ENCODE measurements at regions not wholly inside any gene's neighbourhood (a gene's known extent, or its start where the extent isn't known, plus 50 kb on each side); places are given as distances from the start of the nearest gene placed in this dataset.

DNA sequence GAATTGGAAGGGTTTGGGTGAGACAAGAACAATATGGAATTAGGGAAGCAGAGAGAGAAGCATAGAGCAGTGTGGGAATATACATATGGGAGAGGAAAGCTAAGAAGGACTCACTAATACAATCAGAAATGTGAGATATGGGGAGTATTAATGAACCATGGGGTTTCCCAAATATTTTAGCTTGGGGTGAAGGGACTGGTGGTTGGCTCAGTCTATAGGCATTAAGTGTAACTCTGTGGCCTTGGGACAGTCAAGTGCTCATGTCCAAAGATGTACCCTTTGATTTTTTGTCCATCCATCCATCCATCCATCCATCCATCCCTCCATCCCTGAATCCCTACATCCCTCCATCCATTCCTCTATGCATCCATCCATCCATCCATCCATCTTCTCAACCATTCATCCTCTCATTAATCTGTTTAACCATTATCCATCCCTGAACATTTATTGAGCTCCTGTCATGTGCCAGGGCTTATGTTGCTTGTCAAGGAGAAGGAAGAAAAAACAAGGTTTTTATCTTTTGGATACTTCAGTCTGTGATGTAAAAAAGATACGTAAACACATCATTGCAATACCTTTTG is 263.4 kb upstream of the CHD6 start:
- DNase-seq (ENCODE audit: low spot score) = no peak

GRCh38 chr20:41879123-41879522 is 260.9 kb upstream of the CHD6 start:
- DNase-seq (ENCODE audit: low spot score) = no peak

- no peak for DNase-seq (ENCODE audit: low spot score)
These were observed 259.7 kb upstream of the CHD6 start for GRCh38 chr20:41877911-41878310.

DNA sequence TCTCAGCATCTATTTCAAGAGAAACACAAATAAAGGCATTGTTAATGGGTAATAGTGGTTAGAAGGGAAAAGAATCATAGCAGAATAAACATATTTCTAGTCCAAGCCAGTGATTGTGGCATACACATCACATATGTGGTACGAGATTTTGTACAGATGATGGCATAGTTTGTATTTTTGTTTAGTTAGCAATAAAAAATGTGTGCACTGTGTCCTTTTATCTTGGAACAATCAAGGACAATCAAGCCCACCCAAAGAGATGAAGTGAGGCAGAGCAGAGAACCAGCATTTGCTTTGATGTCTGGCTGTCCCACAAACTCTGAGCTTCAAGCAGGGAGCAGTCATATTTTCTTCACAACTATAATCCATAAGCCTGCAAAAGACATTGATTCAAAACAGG is 256.5 kb upstream of the CHD6 start:
- DNase-seq (ENCODE audit: low spot score) = no peak

- DNase-seq (ENCODE audit: low spot score) = no peak
These were observed 254.8 kb upstream of the CHD6 start for GRCh38 chr20:41872930-41873329.

GRCh38 chr20:41870869-41871462 is 252.8 kb upstream of the CHD6 start:
- no peak for DNase-seq (ENCODE audit: low spot score)

DNA sequence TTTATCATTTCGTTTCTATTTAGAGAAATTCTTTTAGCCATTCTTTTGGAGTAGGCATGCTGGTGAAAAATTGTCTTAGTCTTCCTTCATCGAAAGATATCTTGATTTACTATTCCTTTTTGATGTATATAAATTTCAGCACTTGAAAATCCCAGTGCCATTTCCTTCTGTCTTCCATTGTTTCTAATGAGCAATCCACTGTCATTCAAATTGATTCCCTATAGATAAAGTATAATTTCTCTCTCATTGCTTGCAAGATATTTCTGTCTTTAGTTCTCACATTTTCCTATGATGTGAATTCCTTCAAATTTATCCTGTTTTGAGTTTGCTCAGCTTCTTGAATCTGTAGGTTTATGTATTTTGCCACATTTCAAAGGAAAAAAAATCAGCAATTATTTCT is 251.1 kb upstream of the CHD6 start:
- DNase-seq (ENCODE audit: low spot score) = no peak

DNA sequence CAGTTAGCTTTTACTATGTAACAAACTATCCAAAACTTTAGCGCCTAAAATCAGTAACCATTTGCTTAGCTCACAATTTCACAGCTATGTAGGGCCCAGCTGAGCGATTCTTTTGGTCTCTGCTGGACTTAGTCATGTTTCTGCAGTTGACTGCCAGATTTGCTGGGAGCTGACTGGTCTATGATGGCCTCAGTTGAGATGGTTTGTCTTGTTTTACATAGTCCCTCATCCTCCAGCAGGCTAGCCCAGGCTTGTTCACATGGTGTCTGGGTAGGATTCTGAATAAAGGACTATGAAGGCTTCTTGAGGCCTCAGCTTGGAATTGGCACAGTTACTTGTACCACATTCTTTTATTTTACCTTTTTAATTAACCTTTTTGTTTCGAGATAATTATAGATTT is 247.8 kb upstream of the CHD6 start:
- no peak for DNase-seq (ENCODE audit: low spot score)

DNA sequence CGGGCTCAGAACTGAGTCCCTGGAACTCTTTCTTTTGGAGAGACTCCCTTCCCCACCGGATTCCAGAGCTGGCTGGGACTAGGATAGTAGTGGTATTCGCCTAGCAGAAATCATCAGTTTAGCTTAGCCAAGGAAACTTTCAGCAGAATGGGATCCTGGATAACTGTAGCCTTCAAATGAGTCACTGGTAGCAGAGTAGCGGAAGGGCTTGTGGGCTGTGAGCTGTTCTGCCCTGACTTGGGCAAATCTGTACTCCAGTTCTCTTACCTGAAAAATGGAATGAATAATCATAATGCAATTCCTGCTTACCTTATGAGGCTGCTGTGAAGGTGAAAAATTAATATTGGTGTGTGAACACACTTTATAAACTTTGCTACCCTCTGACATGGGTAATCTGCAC is 244.3 kb upstream of the CHD6 start:
- no peak for DNase-seq (ENCODE audit: low spot score)

GRCh38 chr20:41861772-41862422 is 243.7 kb upstream of the CHD6 start:
- DNase-seq (ENCODE audit: low spot score) = no peak

DNA sequence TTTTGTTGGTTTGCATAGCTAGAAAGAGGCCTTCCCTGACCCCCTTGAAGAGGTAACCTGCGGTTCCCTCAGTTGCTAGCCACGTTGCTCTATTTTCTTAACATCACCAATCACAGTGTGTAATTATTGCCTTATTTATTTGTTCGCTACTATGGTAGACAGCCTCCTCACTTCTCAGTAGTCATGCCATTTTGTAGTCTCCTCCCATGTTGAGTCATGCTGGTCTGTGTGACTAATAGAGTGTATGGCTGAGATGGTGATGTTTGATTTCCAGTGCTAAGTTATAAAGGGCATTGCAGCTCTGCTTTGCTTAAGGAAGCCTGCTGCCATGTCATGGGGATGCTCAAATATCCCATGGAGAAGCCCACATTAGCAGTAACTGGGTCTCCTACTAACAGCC is 236.6 kb upstream of the CHD6 start:
- no peak for DNase-seq (ENCODE audit: low spot score)

- DNase-seq (ENCODE audit: low spot score) = no peak
These were observed 235.6 kb upstream of the CHD6 start for GRCh38 chr20:41853806-41854205.

- DNase-seq (ENCODE audit: low spot score) = no peak
These were observed 230.0 kb upstream of the CHD6 start for GRCh38 chr20:41848180-41848579.

GRCh38 chr20:41837669-41838224 is 219.6 kb upstream of the CHD6 start:
- no peak for DNase-seq (ENCODE audit: low spot score)

DNA sequence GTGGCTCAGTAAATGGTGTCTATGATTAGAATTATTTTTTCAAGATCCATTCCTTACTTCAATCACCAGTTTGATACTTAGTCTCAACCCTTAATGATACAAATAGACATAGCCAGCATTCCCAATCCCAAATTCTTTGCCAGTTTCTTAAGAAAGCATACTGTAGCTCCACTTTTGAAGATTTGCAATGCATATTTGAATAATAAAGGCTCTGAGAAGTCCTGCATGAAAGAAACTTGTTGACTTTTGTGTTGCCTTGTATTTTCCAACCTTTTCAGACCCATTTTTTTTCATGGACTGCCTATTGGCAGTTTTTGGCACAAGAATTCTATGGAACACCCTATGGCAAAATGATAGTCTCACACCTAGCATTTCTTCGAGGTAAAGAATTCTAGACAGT is 215.6 kb upstream of the CHD6 start:
- DNase-seq (ENCODE audit: low spot score) = no peak

DNA sequence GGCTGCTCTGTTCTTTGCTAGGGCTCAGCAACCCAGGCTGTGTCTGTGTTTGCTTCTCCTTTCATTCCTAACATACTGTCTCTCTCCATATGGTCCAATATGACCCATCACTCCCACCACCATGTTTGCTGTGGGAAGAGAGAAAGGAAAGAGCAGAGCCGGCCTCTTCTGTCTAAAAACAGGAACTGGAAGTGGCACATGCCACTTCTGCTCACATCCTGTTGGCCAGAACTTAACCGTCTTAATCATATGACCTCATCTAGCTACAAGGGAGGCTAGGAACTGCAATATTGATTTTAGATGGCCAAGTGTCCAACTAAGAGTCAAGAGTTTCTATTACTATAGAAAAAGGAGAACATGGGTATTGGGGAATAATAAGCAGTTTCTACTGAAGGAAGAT is 212.5 kb upstream of the CHD6 start:
- DNase-seq (ENCODE audit: low spot score) = no peak

- no peak for DNase-seq (ENCODE audit: low spot score)
These were observed 201.3 kb upstream of the CHD6 start for GRCh38 chr20:41819436-41819835.

DNA sequence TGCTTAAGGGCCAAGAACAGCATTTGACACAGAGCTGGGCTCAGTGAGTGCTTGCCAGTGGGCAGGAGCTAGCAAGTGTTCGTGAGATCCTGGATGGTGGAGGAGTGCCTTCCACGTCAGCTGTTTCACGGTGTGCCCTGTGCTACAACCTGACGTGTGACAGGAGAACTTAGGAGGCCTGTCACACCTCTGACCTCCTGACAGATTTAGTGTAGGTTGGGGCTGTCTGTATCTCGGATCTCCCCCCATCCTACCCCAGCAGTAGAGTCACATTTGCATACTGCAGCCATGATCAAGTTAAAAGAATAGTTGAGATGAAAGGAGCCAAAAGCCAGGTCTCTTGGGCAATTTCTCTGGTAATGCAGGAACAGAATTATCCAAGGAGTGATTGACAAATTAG is 200.8 kb upstream of the CHD6 start:
- DNase-seq (ENCODE audit: low spot score) = no peak

DNA sequence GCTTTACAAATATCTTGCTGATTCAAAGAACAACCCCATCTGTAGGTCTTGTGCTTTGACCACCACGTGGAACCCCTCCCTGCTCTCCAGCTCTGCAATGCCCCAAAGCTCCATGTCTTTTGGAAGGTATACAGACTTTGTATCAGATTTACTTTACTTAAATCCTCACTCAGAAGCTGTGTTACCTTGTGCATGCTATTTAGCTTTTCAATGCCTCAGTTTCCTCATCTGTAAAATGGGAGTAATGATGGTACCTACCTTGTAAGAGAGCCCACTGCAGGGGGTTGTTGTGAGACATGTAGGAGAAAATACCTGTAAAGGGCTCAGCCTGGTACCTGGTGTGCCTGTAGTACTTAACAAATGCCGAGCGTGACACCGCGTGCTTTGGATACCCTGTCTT is 200.2 kb upstream of the CHD6 start:
- DNase-seq (ENCODE audit: low spot score) = no peak

DNA sequence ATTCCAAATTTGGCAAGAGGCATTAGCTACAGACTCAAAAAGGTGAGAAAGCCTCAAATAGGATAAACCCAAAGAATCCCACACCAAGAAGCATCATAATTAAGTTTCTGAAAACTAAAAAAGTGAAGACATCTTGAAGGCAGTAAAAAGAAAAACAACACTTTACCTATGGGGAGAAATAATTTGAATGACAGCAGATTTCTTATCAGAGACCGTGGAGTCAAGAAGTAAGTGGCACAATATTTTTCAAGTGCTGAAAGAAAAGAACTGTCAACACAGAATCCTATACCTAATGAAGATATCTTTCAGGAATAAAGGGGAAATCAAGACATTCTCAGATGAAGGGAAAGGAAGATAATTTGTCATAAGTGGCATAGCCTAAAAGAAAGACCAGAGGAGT is 193.3 kb upstream of the CHD6 start:
- no peak for DNase-seq (ENCODE audit: low spot score)

GRCh38 chr20:41800040-41800439 is 181.9 kb upstream of the CHD6 start:
- DNase-seq (ENCODE audit: low spot score) = no peak

- no peak for DNase-seq (ENCODE audit: low spot score)
These were observed 180.8 kb upstream of the CHD6 start for GRCh38 chr20:41798930-41799502.

DNA sequence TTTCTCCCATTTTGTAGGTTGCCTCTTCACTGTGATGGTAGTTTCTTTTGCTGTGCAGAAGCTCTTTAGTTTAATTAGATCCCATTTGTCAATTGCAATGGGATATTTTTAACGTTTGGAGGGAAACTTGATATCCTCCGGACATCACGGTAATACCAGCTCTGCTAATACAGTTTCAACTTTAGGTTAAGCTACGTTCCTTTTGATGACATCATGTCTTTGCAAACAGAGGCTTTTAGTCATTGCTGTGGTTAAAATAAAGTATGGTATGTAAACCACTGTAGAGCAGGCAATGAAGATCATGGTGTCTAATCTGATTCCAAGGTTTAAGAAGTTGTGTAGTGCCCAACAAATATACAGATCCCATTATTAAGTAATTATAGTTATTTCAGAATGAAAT is 168.0 kb upstream of the CHD6 start:
- no peak for DNase-seq (ENCODE audit: low spot score)

All from AG08395 (cell line).